ENCODE measurements at regions not wholly inside any gene's neighbourhood (a gene's known extent, or its start where the extent isn't known, plus 50 kb on each side); places are given as distances from the start of the nearest gene placed in this dataset.

DNA sequence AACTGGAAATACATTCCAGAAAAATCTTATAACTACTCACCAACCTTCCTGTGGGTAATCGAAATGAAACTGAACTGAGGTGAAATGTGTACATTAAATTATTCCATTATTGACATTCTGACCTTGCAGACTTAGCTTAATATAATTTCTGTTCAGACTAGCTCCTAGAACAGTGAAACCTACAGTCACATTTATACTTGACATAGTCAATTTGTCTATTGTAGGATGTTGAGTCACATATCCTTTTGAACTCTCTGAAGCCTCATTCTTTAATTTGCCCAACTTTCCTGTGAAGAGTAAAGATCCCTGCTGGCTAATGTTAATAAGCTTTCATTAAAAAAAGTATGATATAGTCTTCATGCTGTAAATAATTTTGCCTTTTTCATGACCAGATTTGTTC is 92.0 kb upstream of the SCEL start:
- no peak for TF ChIP-seq JUND (IDR thresholded peaks at IDR 0.05)
- no peak for TF ChIP-seq YY1 (IDR thresholded peaks at IDR 0.05; ENCODE audit: extremely low read depth, insufficient replicate concordance, low read depth, low read length)
- TF ChIP-seq RAD21 (IDR thresholded peaks at IDR 0.05; ENCODE audit: low read depth) = no peak
- TF ChIP-seq, protein P1, sequence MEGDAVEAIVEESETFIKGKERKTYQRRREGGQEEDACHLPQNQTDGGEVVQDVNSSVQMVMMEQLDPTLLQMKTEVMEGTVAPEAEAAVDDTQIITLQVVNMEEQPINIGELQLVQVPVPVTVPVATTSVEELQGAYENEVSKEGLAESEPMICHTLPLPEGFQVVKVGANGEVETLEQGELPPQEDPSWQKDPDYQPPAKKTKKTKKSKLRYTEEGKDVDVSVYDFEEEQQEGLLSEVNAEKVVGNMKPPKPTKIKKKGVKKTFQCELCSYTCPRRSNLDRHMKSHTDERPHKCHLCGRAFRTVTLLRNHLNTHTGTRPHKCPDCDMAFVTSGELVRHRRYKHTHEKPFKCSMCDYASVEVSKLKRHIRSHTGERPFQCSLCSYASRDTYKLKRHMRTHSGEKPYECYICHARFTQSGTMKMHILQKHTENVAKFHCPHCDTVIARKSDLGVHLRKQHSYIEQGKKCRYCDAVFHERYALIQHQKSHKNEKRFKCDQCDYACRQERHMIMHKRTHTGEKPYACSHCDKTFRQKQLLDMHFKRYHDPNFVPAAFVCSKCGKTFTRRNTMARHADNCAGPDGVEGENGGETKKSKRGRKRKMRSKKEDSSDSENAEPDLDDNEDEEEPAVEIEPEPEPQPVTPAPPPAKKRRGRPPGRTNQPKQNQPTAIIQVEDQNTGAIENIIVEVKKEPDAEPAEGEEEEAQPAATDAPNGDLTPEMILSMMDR (IDR thresholded peaks at IDR 0.05 in 2 of 3, conservative IDR thresholded peaks at IDR 0.05 in 1 of 3; ENCODE audit: borderline replicate concordance in 1 of 3, insufficient read depth in 1 of 3, low read depth in 2 of 3, low read length in 2 of 3) = no peak
- TF ChIP-seq POLR2A (IDR thresholded peaks at IDR 0.05; ENCODE audit: borderline replicate concordance, extremely low read depth, insufficient read depth, insufficient read length) = no peak
- no peak for TF ChIP-seq EZH2 (IDR thresholded peaks at IDR 0.05)
- TF ChIP-seq, protein P2, sequence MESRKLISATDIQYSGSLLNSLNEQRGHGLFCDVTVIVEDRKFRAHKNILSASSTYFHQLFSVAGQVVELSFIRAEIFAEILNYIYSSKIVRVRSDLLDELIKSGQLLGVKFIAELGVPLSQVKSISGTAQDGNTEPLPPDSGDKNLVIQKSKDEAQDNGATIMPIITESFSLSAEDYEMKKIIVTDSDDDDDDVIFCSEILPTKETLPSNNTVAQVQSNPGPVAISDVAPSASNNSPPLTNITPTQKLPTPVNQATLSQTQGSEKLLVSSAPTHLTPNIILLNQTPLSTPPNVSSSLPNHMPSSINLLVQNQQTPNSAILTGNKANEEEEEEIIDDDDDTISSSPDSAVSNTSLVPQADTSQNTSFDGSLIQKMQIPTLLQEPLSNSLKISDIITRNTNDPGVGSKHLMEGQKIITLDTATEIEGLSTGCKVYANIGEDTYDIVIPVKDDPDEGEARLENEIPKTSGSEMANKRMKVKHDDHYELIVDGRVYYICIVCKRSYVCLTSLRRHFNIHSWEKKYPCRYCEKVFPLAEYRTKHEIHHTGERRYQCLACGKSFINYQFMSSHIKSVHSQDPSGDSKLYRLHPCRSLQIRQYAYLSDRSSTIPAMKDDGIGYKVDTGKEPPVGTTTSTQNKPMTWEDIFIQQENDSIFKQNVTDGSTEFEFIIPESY (IDR thresholded peaks at IDR 0.05; ENCODE audit: extremely low read depth, insufficient replicate concordance, low read length) = no peak
- no peak for TF ChIP-seq ZNF274 (IDR thresholded peaks at IDR 0.05; ENCODE audit: low read depth, low read length)
- TF ChIP-seq, protein P3, sequence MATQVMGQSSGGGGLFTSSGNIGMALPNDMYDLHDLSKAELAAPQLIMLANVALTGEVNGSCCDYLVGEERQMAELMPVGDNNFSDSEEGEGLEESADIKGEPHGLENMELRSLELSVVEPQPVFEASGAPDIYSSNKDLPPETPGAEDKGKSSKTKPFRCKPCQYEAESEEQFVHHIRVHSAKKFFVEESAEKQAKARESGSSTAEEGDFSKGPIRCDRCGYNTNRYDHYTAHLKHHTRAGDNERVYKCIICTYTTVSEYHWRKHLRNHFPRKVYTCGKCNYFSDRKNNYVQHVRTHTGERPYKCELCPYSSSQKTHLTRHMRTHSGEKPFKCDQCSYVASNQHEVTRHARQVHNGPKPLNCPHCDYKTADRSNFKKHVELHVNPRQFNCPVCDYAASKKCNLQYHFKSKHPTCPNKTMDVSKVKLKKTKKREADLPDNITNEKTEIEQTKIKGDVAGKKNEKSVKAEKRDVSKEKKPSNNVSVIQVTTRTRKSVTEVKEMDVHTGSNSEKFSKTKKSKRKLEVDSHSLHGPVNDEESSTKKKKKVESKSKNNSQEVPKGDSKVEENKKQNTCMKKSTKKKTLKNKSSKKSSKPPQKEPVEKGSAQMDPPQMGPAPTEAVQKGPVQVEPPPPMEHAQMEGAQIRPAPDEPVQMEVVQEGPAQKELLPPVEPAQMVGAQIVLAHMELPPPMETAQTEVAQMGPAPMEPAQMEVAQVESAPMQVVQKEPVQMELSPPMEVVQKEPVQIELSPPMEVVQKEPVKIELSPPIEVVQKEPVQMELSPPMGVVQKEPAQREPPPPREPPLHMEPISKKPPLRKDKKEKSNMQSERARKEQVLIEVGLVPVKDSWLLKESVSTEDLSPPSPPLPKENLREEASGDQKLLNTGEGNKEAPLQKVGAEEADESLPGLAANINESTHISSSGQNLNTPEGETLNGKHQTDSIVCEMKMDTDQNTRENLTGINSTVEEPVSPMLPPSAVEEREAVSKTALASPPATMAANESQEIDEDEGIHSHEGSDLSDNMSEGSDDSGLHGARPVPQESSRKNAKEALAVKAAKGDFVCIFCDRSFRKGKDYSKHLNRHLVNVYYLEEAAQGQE (IDR thresholded peaks at IDR 0.05; ENCODE audit: low read depth) = no peak
- TF ChIP-seq EZH2phosphoT487 (IDR thresholded peaks at IDR 0.05; ENCODE audit: borderline replicate concordance) = no peak
- no peak for TF ChIP-seq SIN3A (IDR thresholded peaks at IDR 0.05; ENCODE audit: low read depth)
- TF ChIP-seq CBX3 (IDR thresholded peaks at IDR 0.05; ENCODE audit: low read depth) = no peak
- TF ChIP-seq POLR2AphosphoS5 (IDR thresholded peaks at IDR 0.05; ENCODE audit: low read depth, low read length) = no peak
